ENCODE measurements at regions not wholly inside any gene's neighbourhood (a gene's known extent, or its start where the extent isn't known, plus 50 kb on each side); places are given as distances from the start of the nearest gene placed in this dataset.

GRCh38 chr20:52313341-52313963 lies 121.9 kb upstream of the ZFP64 start:
- Histone ChIP-seq H3K4me1 (ENCODE audit: control insufficient read depth in 1 of 2, insufficient read depth in 2 of 2, low read length in 2 of 2) (no peaks in the 10 kb centered on the region), H3K36me3 (ENCODE audit: control insufficient read depth in 1 of 2, insufficient read depth in 2 of 2, low read length in 2 of 2) (no peaks in the 10 kb centered on the region), H3K4me3 (replicated peaks in 1 of 2; ENCODE audit: low read depth in 1 of 2, low read length in 2 of 2) (no peak overlapping the region), H3K9ac (ENCODE audit: low read length) (no peak overlapping the region), H3K9me2 (ENCODE audit: insufficient read depth) (no peaks in the 10 kb centered on the region), H3K27me3 (ENCODE audit: insufficient read depth, low read length) (peaks cover 16% of the 10 kb centered on the region), H3K27ac (ENCODE audit: low read depth, low read length) (no peak overlapping the region), H3K79me2 (ENCODE audit: insufficient read depth, low read length) (no peaks in the 10 kb centered on the region), H3K9me3 (ENCODE audit: control insufficient read depth in 1 of 2, insufficient read depth in 1 of 2, low read depth in 1 of 2, low read length in 2 of 2) (no peaks in the 10 kb centered on the region), H4K20me1 (ENCODE audit: insufficient read depth) (no peaks in the 10 kb centered on the region), H2AFZ (ENCODE audit: low read depth, low read length, poor library complexity, severe bottlenecking) (no peak overlapping the region), H3K4me2 (ENCODE audit: low read length) (no peak overlapping the region)
- DNase-seq (ENCODE audit: low read depth, low spot score) (peak; percentile 7), ATAC-seq (peak; percentile 69)
- ChIA-PET CTCF (interaction anchor here (0.7 to 2.7 kb wide), 7 partner anchors 9 to 1234 kb away, joined by 3 to 30 read pairs (median 4); partner anchors contain the start of gene ZFP64), RAD21 (ENCODE audit: low non-redundant PET in 1 of 2, low total read pairs in 2 of 2, uncharacterized antibody in 2 of 2, unreplicated experiment in 2 of 2) (interaction anchor here in 1 of 2 experiments (0.7 kb wide), 1 partner anchor 90 kb away, joined by 3 read pairs; no protein-coding TSS in a partner anchor), POLR2A (no interaction called here)
- intact Hi-C loops (cut with micrococcal nuclease), result loop anchor here (2.0 to 10.0 kb wide), 3 partner anchors 65 to 1233 kb away; no protein-coding TSS in a partner anchor
- BruUV-seq (replicated peaks), result no TSS peak
- peak; percentile 10 to 36 (median 23); a peak in 3 of 6 replicates for TF ChIP-seq CTCF (IDR thresholded peaks at IDR 0.05 in 2 of 3, conservative IDR thresholded peaks at IDR 0.05 in 1 of 3; ENCODE audit: borderline replicate concordance in 1 of 3, insufficient read depth in 1 of 3, low read depth in 2 of 3, low read length in 2 of 3)
- TF ChIP-seq CBX3 (IDR thresholded peaks at IDR 0.05; ENCODE audit: low read depth), result no peak
- peak; percentile 32; the same call in 1 of the 2 replicates for TF ChIP-seq RAD21 (IDR thresholded peaks at IDR 0.05; ENCODE audit: low read depth)
- TF ChIP-seq POLR2A (IDR thresholded peaks at IDR 0.05; ENCODE audit: borderline replicate concordance, extremely low read depth, insufficient read depth, insufficient read length), result no peak
- TF ChIP-seq ELF1 (IDR thresholded peaks at IDR 0.05; ENCODE audit: borderline replicate concordance, low read depth), result no peak
- no peak for TF ChIP-seq FOSL1 (IDR thresholded peaks at IDR 0.05; ENCODE audit: low read depth)
- no peak for TF ChIP-seq EGR1 (IDR thresholded peaks at IDR 0.05; ENCODE audit: low read depth)
- no peak for TF ChIP-seq EZH2phosphoT487 (IDR thresholded peaks at IDR 0.05; ENCODE audit: borderline replicate concordance)
- TF ChIP-seq JUND (IDR thresholded peaks at IDR 0.05), result no peak
- TF ChIP-seq ZNF274 (IDR thresholded peaks at IDR 0.05; ENCODE audit: low read depth, low read length), result no peak
- no peak for TF ChIP-seq SRF (IDR thresholded peaks at IDR 0.05; ENCODE audit: low read depth)

All from HCT116 (cell line).